HG02970 (cell line): ENCODE measurements at regions not wholly inside any gene's neighbourhood (a gene's known extent, or its start where the extent isn't known, plus 50 kb on each side); places are given as distances from the start of the nearest gene placed in this dataset.
"Not testable (repeated sequence)": the region's sequence is repeated elsewhere in the genome, so short reads cannot be mapped to it uniquely, and the experiment has no call there.

ENCODE experiments used
- ATAC-seq: cut with Tn5 transposase; IDR thresholded peaks from one replicate; pipeline ENCODE4 v1.9.1; 2021; ENCODE audit warnings: mild to moderate bottlenecking, moderate library complexity, moderate number of reproducible peaks; ENCODE audit not compliant: unreplicated experiment, low FRiP score

DNA sequence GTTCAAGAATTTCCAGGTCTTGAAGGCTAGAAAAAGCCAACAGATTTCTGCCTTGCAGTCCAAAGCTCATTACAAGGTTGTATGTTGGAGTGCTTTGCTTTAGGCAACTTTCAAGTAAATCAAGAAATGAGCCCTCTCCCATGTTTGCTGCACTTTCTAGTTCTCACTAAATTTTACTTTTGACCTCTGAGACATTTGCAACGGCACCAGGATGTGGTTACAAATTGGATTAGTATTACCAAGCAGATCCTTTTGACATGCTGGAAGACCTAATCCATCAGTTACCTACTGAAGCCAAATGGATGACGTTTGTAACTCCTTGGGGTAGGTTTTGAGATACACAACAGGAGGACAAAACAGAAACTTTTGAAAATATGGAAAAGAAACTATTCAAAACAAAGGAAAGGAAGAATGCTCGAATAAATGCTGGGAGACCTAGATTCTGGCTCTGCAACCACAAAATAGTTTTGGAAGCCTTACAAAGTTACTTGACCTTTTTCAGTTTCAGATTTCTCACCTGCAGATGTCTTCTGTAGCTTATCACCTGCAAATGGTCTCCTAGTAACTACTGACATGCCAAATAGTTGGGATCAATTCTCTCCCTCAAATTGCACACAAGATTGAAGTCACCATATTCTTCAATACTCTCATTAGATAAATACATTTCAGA lies 251.7 kb upstream of the ADGRL2 start:
- peak; percentile 61 for ATAC-seq

DNA sequence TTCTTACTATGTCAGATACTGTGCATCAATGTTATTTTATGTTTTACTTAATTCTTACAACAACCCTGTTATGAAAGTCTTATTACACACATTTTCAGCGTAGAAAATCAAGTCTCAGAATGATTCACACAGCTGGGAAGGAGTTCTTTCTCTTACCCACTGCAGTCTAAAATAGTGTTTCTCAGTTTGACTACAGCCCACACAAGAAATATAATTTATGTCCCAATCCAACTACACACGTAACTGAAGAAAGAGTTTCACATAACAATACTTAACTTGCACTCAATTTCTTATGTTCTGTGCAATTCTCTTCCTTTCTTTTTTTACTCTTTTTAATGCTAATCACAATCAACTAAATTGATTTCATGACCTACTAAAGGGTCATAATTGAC lies 252.8 kb upstream of the ADGRL2 start:
- peak; percentile 47 for ATAC-seq

GRCh38 chr1:81547261-81547911 lies 253.3 kb upstream of the ADGRL2 start:
- no peak for ATAC-seq

DNA sequence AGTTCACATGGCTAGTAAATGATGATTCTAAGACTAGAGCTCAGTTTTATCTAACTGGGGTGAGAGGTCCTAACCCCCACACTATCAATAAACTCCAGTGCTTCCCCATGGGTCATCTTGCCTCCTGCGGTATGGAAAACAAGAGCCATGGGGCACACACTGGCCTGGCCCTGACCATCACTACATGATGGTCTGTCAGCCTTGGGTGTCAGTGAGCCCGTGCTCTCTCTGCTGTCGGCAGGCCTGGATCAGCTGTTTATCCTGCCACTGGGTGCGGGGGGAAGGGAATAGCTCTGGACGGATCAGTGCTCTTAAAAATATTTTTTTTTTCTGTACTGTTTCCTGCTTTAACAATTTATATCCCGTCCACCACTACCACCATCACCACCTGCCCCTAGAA lies 255.0 kb upstream of the ADGRL2 start:
- ATAC-seq: no peak

DNA sequence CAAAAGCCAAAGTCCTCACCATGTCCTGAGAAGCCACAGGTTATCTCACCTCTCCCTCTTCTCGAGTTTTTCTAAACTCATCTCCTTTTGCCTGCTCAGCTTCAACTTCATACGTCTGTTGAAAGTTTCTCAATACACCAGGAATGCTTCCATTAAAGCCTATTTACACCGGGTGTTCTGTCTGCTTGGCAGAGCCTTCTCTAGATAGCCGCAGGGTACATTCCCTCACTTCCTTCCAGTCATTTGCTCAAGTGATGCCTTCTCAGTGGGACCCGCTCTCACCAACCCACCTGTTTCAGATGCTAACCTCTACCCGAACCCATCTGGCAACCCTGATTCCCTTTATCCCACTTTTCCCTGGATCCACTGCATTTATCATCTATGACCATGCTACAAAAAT lies 257.0 kb upstream of the ADGRL2 start:
- no peak for ATAC-seq

DNA sequence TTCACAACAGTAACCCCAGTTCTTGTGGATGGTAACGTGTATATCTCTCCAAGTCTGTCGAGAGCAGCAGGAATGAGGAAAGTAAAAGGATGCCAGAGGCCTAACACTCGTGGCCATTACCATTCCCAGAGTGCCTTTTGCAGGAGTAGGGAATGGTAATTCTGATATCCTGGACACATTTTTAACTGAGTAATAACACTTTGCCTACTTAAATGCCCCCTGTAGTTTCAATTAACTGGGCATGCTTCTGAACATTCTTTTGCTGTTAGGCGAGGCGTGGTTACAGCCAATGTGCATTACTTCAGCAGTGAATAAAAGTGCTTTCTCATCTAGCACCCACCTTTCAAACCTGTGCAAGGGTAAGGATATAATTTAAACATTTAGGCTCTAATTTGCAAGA lies 258.5 kb upstream of the ADGRL2 start:
- ATAC-seq: no peak

DNA sequence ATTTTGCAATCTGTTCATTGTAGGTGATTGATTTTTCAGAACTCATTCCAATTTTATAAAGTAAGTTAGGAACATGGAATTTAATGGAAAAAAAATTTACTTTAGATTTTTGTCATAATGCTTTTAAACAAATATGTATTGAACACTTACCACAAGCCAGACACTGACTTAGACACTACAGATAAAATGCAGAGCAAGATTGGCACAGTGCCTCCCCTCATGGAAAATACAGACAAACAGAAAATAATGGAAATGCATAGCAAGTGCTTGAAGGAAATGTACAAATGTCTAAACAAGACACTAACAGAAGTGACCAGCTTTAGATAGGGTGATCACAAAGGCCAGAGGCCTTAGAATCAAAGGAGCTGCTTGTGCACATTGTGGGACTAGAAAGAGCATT lies 260.5 kb upstream of the ADGRL2 start:
- ATAC-seq: no peak

DNA sequence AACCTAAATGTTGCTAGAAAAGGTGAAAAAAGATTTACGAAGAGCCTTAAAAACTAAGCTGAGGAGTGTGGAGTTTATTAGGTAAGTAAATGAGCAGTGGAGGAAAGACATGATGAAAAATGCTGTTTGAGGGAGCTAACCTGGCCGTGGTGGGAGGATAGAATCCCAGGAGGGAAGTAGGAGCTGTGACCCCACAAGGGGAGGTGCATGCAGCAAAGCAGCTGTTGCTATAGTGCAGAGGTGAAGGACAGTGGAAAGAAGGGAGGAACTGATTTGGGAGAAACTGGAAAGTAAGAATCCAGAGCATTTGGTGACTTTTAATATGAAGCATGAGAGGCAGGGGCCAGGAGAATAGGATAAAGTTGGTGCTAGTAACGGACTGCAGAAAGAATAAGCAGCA lies 271.7 kb upstream of the ADGRL2 start:
- no peak for ATAC-seq

GRCh38 chr1:81525085-81525484 lies 275.6 kb upstream of the ADGRL2 start:
- no peak for ATAC-seq

- no peak for ATAC-seq
These were observed 280.7 kb upstream of the ADGRL2 start for GRCh38 chr1:81519987-81520386.

DNA sequence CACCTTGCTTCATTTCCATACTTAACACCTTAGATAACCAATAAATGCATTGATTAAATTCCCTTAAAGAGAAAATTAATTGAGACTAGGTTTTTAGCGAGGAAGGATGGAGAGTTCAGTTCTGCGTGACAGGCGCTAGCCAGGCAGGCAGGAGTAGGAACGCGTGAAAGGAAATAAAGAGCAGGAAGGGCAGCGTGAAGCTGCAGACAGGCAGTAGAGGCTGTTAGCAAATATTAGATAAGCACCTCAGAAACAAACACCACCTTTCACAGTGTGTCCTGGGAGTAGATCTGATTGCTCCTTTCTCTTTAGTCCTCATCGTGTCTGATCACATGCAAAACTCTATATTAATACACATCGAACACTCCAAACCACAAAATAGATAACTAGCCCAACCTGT lies 282.7 kb upstream of the ADGRL2 start:
- ATAC-seq: no peak

- ATAC-seq: no peak
These were observed 286.9 kb upstream of the ADGRL2 start for GRCh38 chr1:81513796-81514354.

DNA sequence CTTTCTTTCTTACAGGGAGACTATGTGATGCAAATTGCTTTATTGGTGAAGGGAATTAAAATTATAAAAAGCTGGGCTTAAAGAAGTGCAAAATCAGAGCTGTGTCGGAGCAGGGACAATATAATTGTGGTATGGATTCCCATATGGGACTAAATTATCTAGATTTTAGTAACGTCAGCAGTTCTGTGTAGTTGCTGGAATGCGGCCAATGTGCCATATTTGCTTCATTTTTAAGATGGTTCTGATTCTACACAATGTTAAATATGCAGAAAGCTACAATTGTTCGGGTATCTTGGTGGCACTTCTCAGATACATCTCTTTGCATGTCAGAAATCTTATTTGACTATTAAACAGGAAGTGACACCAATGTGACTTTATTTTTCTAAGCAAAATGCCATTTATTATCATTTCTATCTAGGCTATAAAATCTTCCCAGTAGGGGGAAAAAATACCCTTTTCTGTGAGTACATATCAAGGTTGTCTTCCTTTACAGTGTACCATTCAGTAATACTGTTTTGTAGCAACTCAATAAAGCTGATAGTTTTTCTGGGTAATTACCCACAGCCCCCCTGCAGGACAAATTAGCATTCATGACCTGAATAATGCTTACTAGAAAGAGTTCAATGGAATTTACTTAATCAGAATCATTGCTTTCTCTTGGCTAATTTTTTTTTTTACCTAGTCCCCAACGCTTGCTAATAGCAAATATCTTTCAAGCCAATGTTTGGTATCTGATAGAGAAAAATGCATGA lies 288.3 kb upstream of the ADGRL2 start:
- no peak for ATAC-seq

DNA sequence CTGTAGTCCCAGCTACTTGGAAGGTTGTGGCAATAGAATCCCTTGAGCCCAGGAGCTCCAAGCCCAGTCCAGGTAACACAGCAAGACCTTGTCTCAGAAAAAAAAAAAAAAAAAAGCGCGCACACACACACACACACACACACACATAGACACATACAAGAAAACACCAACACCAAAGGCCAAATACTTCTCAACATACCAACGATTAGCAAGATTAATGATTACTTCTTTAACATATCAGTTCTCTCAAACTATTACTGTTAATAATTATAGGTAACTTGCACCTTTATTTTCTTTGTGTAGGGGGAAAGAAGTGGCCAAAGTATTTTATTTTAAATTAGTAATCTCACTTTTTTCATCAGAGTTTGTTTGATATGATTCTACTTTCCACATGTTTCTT lies 289.5 kb upstream of the ADGRL2 start:
- ATAC-seq: no peak

DNA sequence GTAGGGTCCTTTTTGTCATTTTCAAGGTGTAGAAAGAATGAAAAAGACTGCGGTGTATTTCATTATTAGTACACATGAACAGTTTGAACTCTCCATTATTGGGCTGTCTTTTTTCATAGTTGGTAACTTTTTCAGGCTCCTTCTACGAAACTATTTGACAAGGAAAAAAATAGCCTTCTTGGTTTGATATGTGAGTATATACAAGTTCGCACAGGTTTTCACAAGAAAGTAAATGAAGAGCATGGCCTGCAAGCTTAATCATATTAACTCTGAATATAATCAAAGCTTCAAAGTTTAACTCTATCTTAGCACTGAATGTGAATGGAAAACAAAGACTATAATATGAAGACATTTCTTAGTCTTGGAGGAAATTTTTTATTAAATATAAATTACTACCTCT lies 290.0 kb upstream of the ADGRL2 start:
- ATAC-seq: no peak

DNA sequence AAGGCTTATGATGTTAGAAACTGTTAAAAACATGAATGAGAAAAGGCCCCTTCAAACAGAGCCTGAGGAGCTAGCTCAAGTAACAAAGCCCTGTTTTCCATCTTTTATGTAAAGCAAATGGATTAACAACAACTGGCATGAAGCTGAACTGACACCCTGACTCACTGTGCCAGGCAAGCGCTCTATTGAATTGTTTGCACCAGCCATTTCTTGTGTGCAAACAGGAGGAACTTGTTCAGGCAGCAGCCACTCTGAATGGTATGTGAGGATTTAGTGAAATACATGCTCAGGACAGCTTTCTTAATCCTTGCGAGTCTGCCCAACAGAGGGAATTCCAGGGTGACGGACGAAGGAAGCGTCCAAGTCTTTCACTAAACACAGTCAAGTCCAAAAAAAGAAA lies 291.1 kb upstream of the ADGRL2 start:
- no peak for ATAC-seq

GRCh38 chr1:81506699-81507098 lies 294.0 kb upstream of the ADGRL2 start:
- ATAC-seq: no peak

DNA sequence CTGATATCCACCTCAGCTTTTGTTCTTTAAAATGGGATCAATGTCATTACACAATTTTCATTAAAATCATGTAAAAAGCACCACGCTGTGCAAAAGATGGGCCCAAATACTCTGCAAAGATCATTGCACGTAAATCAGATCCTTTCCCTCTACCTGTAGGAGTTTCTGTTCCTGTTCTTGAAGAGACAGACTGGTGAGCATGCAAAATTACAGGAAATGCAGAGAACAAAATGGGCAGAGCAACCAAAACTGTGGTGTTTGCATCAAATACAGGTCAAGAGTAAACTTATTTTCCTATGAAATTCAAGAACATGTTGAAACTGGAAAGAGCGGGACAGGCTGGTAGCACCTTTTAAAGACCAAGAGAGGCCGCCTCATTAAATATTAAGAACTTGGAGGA lies 294.9 kb upstream of the ADGRL2 start:
- ATAC-seq: peak; percentile 86

GRCh38 chr1:81504820-81505219 lies 295.9 kb upstream of the ADGRL2 start:
- ATAC-seq: not testable (repeated sequence)

GRCh38 chr1:81502705-81503104 lies 298.0 kb upstream of the ADGRL2 start:
- ATAC-seq: not testable (repeated sequence)

- ATAC-seq: not testable (repeated sequence)
These were observed 299.2 kb upstream of the ADGRL2 start for GRCh38 chr1:81501485-81501884.
